HG02571 (cell line): ENCODE measurements at regions not wholly inside any gene's neighbourhood (a gene's known extent, or its start where the extent isn't known, plus 50 kb on each side); places are given as distances from the start of the nearest gene placed in this dataset.
"Not testable (repeated sequence)": the region's sequence is repeated elsewhere in the genome, so short reads cannot be mapped to it uniquely, and the experiment has no call there.

Experiments
- ATAC-seq: cut with Tn5 transposase; IDR thresholded peaks from one replicate; pipeline ENCODE4 v1.9.1; 2021; ENCODE audit warnings: mild to moderate bottlenecking, moderate library complexity; ENCODE audit not compliant: unreplicated experiment

DNA sequence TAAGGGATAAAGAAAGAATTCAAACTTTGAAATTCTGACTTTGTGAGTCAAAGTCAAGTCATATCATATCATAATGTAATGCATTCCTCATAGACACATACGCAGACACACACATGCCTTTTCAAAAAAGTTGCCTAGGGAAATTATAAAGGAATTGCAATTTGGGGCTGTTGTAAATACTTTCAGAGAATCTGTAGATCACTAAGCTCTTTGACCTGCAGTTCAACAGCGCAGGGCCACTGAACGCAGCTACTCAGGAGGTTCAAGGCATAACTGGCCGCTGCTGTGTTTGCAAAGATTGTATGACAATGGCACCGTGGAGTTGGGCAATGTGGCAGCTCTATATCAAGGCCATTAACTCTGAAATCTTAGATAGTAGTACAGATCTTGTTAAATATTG is 188.4 kb upstream of the THRB start:
- ATAC-seq, result no peak

DNA sequence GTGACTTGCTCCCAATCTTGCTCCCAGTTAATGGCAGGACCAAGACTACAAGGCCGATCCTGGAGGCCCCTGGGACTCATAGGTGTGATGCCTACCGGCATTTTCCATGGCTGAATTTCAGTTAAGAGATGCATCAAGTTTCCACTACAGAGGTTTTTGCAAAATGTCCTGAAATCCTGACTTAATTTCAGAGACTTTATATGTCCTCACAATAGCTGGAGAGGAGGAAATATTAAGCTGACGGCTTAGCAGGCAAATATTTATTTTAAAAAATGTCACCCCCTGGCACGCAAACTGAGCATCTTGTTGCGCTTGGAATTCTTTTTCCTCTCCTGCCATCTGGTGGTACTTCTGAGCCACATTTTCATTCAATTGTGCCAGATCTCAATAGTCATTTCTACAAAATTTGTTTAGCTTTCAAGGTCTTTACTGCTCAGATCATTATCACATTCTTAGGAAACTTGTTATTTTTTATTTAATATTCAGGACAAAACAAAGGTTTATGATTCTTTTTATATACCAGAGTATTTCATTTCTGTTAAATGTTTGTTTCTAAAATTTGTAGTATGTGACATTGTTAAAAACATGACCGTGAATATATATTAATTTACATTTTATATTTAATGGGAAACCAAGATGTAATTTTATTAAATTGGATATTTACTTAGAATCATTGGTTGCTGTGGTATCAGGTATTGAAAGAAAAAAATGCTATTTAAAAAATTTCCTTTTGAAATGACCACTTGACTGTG is 189.2 kb upstream of the THRB start:
- ATAC-seq, result no peak

DNA sequence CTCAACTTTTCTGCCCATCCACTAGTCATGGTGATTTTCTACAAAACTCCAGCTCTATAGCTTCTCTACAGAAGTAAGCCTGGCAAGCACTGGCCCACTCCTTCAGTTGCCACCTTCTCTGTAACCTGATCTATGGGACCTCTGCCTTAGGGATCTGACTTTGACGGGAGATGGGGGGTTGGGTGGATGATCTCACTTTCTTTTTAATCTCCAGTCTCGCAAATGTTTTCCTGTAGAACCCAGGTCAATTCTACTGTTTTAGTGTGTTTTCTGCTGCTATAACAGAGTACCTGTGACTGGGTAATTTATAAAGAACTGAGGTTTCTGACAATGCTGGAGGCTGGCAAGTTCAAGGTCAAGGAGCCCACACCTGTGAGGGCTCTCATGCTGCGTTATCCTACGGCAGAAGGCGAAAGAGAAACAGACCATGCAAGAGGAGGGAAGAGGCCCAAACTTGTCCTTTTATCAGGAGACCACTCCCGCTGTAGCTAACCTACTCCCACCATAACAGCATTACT is 189.9 kb upstream of the THRB start:
- ATAC-seq, result no peak

DNA sequence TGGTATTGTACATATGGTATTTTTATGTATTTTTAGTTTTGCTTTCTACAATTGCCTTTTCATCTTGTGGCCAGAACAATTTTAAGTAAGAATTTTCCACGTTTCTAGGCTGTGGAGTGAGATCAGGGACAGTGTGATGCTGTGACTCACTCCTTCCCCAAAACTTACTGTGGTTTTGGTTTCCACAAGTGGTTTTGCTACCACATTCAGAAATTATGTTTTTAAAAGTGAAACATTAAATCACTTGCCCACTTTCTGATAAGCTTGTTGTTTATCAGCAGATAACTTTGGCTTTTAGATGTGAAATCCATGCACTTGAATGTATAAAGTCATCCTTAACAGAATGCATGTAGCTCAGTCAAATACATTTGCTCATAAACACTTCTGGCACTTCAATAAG is 192.2 kb upstream of the THRB start:
- ATAC-seq, result no peak

DNA sequence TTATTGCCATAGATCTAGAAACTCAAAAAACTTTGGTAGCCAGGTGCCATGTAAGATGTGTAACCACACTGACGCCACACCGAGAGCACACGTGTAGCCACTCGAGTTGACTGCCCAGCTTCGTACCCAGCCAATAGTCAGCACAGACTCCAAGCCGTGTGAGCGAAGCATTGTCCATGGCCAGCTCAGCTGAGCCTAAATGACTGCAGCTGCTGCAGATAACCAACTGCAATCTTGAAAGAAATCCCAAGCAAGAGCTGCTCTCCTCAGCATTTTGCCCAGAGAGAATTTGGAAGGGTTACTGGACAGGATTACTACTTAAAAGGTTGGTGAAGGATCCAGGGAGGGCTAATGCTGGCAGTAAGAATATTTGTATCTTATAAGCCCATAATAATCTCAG is 193.0 kb upstream of the THRB start:
- ATAC-seq, result no peak

DNA sequence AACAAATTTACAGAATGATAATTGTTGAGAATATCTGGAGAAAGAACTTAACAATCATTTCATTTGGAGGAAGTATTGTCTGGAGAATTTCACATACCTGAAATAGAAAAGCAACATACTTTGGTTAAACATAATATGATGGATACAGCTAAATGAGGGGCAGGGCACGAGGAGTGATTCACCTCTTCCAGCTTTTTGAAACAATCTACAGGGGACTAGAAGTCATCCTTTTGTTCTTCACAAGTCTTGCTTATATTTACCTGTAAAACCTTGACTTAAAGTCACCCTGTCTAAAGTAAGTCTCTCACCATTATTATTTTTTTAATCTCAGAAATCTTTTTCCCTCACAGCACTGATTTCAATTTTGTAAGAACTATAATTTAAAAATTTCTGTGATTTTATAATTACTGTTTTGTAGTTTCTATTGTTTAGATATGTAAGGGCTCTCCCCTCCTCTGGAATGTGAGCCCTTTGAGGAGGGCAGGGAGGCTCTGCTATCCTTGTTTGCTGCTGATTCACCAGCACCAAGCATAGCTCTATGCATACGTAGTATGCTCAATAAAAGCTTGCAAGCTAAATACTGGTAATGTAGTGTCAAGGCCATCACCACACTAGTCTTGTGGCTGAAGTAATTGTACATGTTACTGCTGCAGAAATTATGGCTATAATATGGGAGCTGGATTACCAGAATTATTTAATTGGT is 193.9 kb upstream of the THRB start:
- no peak for ATAC-seq

DNA sequence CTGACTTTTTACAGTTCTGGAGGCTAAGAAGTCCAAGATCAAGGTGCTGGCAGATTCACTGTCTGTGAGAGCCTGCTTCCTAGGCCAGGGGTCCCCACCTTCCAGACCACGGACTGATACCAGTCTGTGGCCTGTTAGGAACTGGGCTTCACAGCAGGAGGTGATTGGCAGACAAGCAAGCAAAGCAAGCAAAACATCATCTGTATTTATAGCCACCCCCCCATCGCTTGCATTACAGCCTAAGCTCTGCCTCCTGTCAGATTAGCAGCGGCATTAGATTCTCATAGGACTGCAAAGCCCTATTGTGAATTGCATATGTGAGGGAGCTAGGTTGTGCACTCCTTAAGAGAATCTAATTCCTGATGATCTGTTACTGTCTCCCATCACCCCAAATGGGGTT is 194.7 kb upstream of the THRB start:
- no peak for ATAC-seq

DNA sequence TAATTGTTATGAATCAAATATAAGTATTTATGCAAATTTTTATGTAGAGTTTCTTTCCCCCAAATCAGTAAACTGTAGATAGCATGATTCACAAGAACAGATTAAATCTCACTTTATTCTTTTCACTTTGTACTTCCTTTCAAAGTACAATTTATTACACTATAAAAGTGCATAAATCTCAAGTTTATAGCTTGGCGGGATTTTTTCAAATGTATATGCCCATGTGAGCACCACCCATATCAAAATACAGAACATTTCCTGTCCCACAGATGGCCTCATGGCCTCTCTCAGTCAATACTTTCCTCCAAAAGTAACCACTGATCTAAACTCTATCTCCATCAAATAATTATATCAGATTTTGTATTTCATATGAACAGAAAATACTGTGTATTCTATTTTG is 196.1 kb upstream of the THRB start:
- ATAC-seq, result no peak

DNA sequence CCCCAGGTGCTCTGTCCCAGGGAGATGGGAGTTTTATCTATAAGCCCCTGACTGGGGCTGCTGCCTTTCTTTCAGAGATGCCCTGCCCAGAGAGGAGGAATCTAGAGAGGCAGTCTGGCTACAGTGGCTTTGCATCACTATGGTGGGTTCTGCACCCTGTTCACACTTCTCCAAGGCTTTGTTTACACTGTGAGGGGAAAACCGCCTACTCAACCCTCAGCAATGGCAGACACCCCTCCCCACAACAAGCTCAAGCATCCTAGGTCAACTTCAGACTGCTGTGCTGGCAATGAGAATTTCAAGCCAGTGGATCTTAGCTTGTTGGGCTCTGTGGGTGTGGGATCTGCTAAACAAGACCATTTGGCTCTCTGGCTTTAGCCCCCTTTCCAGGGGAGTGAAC is 204.4 kb upstream of the THRB start:
- not testable (repeated sequence) for ATAC-seq

DNA sequence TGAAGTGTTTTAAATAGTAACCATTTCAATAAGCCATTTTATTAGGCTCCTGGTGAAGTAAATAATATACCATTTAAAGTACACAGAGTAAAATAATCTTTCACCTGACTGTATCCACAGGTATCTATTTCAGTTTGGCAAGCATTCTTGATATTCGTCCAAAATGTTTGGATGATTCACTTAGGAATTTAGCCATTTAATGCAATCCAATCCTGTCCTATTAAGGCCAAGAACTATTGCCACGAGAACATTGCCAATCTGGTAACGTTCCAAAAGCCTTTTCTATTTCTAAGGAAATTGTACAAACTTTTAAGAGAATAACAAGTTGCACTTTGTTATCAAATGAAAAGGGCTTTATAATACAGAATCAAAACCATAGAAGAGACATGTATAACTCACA is 209.8 kb upstream of the THRB start:
- ATAC-seq, result no peak

DNA sequence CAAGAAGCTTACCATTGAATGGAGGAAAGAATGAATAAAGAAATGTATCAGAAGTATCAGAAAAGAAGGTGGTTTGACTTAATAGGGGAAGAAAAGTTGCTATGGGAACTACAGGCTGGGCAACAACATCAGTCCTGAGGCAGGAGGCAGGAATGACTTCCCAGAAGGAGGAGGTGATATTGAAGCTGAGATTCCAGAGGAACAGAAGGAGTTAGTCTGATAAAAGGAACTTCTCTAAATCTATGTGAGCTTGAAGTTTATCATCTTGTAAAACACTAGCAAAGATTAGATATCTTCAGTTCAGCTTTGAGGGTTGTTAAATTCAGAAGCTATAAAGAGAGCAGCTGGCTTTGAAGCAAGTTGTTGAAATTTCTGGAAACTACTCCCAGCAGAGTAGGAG is 213.3 kb upstream of the THRB start:
- no peak for ATAC-seq

DNA sequence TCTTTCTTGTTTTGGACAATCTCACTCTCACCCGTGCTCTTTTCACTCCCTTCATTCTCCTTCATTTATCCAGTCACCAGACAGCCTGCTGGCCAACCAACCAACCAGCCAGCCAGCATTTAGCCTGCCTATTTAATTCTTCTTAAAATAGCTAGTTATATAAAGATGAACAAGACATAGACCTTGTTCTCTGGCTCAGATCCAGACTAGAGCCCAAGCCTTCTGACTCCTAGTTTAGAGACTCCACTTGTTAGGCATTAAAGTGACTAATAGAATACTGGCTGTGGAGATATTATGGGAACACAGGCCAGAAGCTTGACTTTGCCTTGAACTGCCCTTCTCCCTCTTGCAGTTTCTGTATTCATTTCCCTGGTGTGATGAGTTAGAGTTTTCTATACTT is 215.3 kb upstream of the THRB start:
- ATAC-seq, result no peak

DNA sequence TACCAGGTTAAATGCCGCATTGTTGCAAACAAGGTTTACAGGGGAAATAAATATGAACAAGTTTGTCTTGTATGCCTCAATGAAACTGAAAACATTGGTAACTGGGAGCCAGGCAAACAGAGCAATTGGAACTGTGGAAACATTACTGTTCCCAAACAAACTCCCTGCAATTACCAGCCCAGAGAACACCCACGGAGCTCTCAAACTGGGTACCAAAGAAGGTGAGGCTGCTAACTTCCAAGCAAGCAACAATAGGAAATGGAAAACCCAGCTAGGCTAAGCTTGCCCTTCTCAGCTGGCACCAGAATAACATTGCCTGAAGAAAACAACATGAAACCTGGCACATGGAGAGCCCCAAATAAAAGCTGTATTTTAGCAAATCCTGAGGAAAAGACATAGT is 218.9 kb upstream of the THRB start:
- ATAC-seq, result no peak

DNA sequence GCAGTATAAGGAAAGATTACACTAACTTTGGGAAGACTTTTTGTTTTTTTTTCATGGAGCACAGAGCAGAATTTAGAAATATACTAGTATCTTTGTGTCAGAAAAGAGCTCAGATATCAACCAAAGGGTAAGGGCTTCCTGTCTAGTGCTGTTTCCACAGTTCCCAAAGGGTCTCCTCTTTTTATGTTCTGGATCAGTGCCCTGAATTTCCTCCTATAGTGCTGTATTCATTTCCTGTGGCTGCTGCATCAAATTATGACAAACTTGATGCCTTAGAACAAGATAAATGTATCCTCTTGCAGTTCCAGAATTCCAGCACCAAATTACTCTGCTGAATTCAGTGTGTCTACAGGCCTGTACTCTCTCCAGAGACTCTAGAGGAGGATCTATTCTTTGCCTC is 219.8 kb upstream of the THRB start:
- no peak for ATAC-seq

DNA sequence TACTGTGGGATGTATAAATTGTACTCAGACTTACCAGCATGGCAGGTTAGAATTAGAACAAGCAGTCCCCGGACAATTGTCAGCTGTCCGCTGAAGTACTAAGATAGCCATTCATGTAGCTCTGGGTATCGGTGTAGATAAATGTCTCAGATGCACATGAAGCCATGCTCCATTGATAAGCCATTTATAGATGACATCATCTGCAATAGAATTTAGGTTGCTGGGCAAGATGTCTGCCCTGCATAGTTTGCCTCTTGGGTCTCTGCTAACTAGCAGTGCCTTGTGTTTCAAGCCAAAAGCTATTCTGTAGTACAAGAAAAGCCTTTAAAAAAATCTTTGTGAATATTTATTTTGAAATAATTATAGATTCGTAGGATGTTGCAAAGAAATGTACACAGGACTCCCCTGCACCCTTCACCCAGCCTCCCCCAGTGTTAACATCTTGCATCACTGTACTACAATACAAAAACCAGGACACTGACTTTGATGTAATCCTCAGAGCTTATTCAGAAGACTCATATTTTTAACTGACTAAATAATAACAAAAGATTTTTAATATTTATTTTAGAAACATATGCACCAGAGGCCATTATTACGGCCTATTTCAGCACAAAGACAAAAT is 220.6 kb upstream of the THRB start:
- ATAC-seq, result no peak

DNA sequence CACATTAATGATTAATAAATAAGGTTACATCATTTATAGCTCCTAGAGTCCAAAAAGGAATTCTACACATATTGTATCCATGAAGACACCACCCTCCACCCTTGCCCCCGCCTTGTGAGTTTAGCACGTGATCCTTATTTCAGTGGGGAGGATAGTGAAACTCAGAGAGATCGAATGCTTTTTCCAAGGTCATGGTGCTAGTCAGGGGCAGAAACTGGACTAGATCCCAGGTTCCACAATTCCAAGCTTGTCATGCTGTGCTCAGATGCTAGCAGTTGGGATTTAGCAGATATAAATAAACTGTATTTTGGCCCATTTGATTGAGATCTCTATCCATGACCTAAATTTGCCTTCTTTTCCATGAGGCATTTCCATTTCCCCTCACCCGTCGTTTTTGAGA is 227.4 kb upstream of the THRB start:
- no peak for ATAC-seq

DNA sequence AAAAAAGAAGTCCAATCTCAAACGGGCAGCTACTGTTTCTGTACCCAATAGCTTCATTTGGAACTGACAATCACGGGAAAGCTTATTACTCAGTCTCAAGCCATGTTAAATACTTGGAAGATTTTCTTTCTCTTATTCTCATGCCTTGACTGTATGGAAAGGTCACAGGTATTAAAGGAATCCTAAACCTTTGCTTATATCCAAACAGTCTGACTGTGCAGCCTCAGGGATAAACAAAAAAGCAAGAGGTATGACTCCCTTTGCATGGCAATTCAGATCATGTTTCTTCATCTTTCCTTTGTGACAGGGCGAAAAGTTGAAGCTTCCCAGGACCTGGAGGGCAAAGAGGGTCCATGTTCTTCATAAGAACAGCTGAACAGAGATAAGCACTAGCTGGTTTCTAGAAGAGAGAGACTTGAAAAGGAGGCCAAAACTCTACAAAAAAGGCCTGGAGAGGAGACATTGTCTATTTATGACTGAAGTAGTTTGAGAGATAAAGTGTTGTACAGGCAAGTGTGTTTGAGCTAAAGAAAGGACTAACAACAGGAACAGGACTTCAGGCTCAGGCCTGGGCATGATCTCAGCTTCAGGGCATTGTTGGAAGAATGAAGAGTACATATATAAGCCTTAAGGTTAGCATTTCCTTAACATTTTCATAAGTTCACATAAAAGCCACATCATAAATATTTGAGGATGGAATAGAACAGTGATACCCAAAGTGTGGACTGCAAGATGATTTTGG is 231.0 kb upstream of the THRB start:
- ATAC-seq, result no peak

DNA sequence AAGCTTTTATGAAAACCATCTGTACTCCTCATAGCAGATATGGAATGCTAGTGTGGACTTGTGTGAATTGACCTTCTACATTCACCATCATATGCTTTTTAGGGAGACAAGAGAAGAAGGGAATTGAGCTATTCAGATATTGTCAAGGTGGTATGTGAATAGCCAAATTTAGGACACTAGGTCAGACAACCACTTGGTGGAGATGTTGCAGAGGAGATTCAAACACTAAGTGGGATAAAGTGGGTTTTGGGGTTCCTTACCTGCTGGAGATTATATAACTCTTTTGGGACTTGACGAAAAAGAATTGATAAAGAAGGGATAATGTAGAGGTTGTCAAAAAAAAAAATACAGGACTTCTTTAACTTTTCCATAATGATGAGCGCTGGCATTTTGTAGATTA is 231.8 kb upstream of the THRB start:
- no peak for ATAC-seq

DNA sequence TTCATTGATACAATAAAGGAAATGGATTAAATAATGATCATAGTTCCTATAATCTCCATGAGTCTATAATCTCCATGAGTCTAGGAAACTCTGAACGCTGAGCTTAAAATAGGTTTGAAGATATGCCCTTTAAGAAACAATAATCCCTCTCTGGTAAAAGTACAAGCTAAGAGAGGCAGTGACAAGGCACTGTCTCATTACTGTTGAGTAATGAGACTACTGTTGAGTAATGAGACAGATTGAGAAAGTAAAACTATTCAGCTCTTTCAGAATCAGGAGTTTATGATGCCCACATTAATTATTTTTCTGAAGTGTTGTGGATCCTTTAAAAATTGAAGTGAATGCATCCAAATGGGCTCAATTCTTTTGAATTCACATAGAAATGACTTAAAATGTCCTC is 235.5 kb upstream of the THRB start:
- ATAC-seq, result no peak

DNA sequence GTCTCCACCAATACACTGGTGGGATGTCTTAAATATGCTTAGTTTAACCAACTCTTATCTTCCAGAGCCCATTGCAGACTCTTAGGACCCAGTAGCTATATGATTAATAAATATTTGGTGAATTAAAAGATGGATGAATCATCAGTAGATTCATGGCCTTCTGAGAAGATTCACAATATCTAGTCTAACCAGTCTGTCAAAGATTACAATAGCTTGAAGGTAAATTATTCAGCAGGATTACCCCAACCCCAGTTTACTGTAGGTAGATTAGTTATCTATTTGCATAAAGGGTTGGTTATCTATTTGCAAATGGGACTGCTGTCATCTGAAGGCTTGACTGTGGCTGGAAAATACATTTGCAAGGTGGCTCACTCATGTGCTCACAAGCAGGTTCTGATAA is 239.4 kb upstream of the THRB start:
- no peak for ATAC-seq

DNA sequence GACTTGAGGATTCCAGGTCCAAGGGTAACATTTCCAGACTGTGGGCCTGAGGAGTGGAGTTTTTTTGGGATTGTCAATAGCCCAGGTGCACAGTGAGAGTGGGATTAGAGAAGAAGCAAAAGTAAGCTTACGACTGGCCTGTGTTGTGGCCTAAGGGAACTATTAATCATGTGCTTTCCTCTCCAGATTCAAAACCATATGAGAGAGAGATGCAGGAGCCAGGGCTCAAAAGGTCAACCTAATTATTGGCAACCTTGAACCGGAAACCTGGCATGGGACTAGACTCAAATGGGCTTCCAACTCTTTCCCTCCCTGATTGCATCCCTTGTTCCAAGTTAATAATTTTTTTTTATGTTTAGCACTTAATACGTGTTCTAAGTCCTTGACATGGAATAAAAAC is 242.1 kb upstream of the THRB start:
- ATAC-seq, result no peak
